Epithelial cell of esophagus (primary cell): ENCODE measurements at regions not wholly inside any gene's neighbourhood (a gene's known extent, or its start where the extent isn't known, plus 50 kb on each side); places are given as distances from the start of the nearest gene placed in this dataset.

Source experiments
- DNase-seq: peaks from one replicate; pipeline ENCODE4 v3.0.0; 2010; ENCODE audit warnings: low read depth
- H3K4me3 ChIP-seq: 2 replicates; pipeline ENCODE4 v1.5.1; 2011; ENCODE audit warnings: mild to moderate bottlenecking, low read length, control low read depth
- CTCF ChIP-seq: IDR thresholded peaks from 2 replicates; pipeline ENCODE4 v1.5.1; 2011; ENCODE audit warnings: low read depth, mild to moderate bottlenecking, low read length, control low read depth, inconsistent platforms; ENCODE audit not compliant: insufficient read depth; ENCODE audit errors: missing control alignments

- no peak for DNase-seq
- no peak for TF ChIP-seq CTCF
Observed at GRCh38 chr2:221263573-221263972, 308.5 kb downstream of the EPHA4 start.

GRCh38 chr2:221264318-221264717 is 307.8 kb downstream of the EPHA4 start:
- no peak for DNase-seq
- no peak overlapping the region for H3K4me3 ChIP-seq

More at GRCh38 chr2:221263573-221263972, 308.5 kb downstream of the EPHA4 start:
- no peak overlapping the region for H3K4me3 ChIP-seq

GRCh38 chr2:221267773-221268425 is 304.2 kb downstream of the EPHA4 start:
- DNase-seq = no peak
- H3K4me3 ChIP-seq = no peak overlapping the region
- TF ChIP-seq CTCF = no peak

More at GRCh38 chr2:221264318-221264717, 307.8 kb downstream of the EPHA4 start:
- no peak for TF ChIP-seq CTCF

- no peak for DNase-seq
- H3K4me3 ChIP-seq = no peak overlapping the region
- TF ChIP-seq CTCF = no peak
Observed at GRCh38 chr2:221268631-221269030, 303.5 kb downstream of the EPHA4 start.

GRCh38 chr2:221270806-221271205 is 301.3 kb downstream of the EPHA4 start:
- no peak for DNase-seq
- no peak for TF ChIP-seq CTCF
- no peak overlapping the region for H3K4me3 ChIP-seq

- DNase-seq = no peak
- no peak for TF ChIP-seq CTCF
- no peak overlapping the region for H3K4me3 ChIP-seq
Observed at GRCh38 chr2:221272729-221273128, 299.4 kb downstream of the EPHA4 start.

GRCh38 chr2:221276033-221276432 is 296.1 kb downstream of the EPHA4 start:
- no peak for DNase-seq
- H3K4me3 ChIP-seq = no peak overlapping the region
- TF ChIP-seq CTCF = no peak
